ENCODE measurements at regions not wholly inside any gene's neighbourhood (a gene's known extent, or its start where the extent isn't known, plus 50 kb on each side); places are given as distances from the start of the nearest gene placed in this dataset.

DNA sequence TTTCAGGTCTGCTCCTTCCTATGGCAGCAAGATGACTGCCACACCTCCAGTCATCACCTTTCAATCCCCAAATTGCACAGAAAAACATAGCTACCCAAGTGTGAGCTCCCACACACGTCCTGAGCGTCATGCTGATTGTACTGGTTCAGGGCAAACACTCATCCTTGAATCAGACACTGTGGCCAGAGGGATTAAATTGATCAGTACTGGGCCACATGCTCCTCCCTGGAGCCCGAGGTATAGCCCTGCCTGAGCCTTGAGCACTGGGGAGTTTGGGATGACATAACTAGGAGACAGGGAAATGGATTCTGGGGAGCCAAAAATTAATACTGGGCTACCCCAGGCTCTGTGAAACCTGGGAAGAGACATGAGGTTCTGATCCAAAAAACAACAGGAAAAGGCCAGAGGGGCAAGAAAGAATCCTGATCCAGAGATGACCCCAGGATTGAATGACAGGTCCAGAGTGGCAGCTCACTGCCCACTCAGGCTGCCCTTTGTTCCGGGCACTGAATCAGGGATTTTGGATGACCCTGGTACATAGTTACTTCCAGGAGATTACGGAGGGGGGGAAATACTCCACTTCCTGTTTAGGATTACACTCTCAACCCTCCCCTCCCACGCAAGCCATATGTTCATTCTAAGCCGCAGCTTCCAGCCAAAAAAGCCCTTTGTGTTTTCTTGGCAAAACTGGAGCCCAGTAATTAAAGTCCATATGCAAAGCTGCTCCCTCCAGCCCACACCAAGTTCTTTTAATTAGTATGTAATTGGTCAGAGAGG, 141.6 kb upstream of the SPRY4 start:
- TF ChIP-seq, protein P1, sequence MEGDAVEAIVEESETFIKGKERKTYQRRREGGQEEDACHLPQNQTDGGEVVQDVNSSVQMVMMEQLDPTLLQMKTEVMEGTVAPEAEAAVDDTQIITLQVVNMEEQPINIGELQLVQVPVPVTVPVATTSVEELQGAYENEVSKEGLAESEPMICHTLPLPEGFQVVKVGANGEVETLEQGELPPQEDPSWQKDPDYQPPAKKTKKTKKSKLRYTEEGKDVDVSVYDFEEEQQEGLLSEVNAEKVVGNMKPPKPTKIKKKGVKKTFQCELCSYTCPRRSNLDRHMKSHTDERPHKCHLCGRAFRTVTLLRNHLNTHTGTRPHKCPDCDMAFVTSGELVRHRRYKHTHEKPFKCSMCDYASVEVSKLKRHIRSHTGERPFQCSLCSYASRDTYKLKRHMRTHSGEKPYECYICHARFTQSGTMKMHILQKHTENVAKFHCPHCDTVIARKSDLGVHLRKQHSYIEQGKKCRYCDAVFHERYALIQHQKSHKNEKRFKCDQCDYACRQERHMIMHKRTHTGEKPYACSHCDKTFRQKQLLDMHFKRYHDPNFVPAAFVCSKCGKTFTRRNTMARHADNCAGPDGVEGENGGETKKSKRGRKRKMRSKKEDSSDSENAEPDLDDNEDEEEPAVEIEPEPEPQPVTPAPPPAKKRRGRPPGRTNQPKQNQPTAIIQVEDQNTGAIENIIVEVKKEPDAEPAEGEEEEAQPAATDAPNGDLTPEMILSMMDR (IDR thresholded peaks at IDR 0.05) = no peak
- H3K27me3 ChIP-seq = no peaks in the 10 kb centered on the region
- no peak overlapping the region for H3K27ac ChIP-seq
- H3K9ac ChIP-seq (ENCODE audit: low read depth in 2 of 2, low read length in 2 of 2) = no peak overlapping the region
- no peak for DNase-seq
- no peaks in the 10 kb centered on the region for H3K9me3 ChIP-seq
- H3K36me3 ChIP-seq = no peaks in the 10 kb centered on the region
- no peak overlapping the region for H3K4me3 ChIP-seq
- intact Hi-C loops (cut with DNase I) = no loop called here
- H3K4me1 ChIP-seq = no peaks in the 10 kb centered on the region

DNA sequence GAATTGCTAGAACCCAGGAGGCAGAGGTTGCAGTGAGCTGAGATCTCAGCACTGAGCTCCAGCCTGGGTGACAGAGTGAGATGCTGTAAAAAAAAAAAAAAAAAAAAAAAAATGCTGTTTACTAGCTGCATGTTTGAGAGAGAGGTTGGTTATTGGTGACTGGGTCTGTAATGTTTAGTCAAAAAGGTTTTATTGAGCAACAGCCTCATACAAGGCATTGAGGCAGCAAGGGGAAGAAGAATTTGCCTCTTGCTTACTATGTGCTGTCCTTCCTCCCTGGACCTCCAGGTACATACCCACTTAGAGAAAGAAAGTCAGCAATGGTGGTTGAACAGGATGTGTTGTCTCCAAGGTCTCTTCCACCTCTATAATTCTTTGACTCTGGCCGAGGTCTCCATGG, 140.7 kb upstream of the SPRY4 start:
- H3K36me3 ChIP-seq = no peaks in the 10 kb centered on the region
- H3K27me3 ChIP-seq = no peaks in the 10 kb centered on the region
- H3K4me1 ChIP-seq = no peaks in the 10 kb centered on the region
- TF ChIP-seq, protein P1 (IDR thresholded peaks at IDR 0.05) = no peak
- no peak overlapping the region for H3K27ac ChIP-seq
- H3K9ac ChIP-seq (ENCODE audit: low read depth in 2 of 2, low read length in 2 of 2) = no peak overlapping the region
- no peak for DNase-seq
- no peaks in the 10 kb centered on the region for H3K9me3 ChIP-seq
- no peak overlapping the region for H3K4me3 ChIP-seq
- intact Hi-C loops (cut with DNase I) = no loop called here

DNA sequence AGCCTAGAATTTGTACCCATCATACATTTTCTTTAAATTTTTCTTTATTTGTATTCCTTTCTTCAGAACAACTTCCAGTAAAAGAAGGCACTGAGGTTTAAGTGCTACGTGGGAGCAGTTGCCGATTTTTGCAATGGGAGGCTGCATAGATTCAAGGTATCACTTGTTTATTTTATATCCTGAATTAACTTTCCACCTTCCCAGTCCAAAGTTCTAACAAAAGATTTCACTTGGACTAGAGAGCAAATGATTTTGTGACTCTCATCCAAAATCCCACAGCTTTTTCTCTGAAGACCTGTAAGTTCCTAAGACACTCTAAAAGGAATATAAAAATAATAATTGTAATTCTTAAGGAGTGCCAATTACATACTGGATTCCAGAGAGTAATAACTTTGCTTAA, 139.1 kb upstream of the SPRY4 start:
- H3K9me3 ChIP-seq = no peaks in the 10 kb centered on the region

DNA sequence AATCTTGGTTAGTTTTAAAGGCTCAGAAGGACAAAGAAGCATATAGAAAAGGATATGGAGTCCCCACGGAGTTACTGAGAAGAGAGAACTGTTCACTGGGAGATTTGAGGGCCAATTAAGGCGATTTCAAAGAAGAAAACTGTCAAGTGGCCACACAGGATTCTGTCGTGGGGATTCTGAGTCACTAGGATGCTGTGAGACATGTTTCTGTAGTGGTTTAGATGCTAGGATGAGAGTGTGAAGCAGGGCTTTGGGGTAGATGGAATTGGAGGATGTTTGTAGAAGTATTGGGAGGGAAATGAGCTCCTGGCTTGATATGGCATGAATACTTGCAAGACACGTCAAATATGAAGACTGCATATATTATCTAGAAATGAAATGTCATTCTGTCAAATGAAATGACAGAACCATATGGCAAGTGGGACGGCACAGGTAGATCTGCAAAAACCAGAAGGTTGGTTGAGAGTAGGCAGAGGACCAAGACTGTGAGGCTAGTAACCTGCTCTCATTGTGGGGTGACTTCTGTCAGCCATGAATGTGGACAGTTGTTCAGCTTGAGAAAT, 136.3 kb upstream of the SPRY4 start:
- DNase-seq = no peak
- H3K27ac ChIP-seq = no peak overlapping the region
- H3K9ac ChIP-seq (ENCODE audit: low read depth in 2 of 2, low read length in 2 of 2) = no peak overlapping the region
- H3K9me3 ChIP-seq = no peaks in the 10 kb centered on the region
- H3K36me3 ChIP-seq = no peaks in the 10 kb centered on the region
- TF ChIP-seq, protein P1 (IDR thresholded peaks at IDR 0.05) = no peak
- H3K4me3 ChIP-seq = no peak overlapping the region
- H3K27me3 ChIP-seq = no peaks in the 10 kb centered on the region
- intact Hi-C loops (cut with DNase I) = no loop called here
- no peaks in the 10 kb centered on the region for H3K4me1 ChIP-seq

More for the DNA sequence above, 139.1 kb upstream of the SPRY4 start:
- H3K27me3 ChIP-seq = no peaks in the 10 kb centered on the region
- DNase-seq = no peak
- no peaks in the 10 kb centered on the region for H3K36me3 ChIP-seq
- H3K4me3 ChIP-seq = no peak overlapping the region
- H3K27ac ChIP-seq = no peak overlapping the region
- intact Hi-C loops (cut with DNase I) = no loop called here
- TF ChIP-seq, protein P1 (IDR thresholded peaks at IDR 0.05) = no peak
- H3K4me1 ChIP-seq = no peaks in the 10 kb centered on the region
- H3K9ac ChIP-seq (ENCODE audit: low read depth in 2 of 2, low read length in 2 of 2) = no peak overlapping the region

DNA sequence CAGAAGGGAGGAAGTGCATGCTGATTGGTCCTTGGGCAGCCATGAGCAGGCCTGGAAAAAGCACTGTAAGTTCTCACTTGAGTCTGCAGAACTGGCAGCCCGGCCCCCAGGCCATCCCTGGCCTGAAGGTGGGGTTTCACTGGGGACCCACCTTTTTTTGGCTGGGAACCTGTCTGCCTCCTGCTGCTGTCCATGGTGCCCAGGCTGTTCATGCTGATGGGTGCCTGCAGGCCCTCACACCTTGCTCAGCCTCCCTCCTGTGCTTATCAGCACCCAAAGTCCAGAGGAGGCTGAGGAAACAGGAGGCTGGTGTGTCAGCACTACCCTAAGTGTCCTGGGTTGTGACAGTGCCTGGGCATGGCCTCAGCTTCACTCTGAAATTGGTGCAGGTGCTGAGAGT, 134.4 kb upstream of the SPRY4 start:
- H3K36me3 ChIP-seq = no peaks in the 10 kb centered on the region
- intact Hi-C loops (cut with DNase I) = no loop called here
- H3K4me1 ChIP-seq = no peaks in the 10 kb centered on the region
- no peak overlapping the region for H3K4me3 ChIP-seq
- no peak overlapping the region for H3K9ac ChIP-seq (ENCODE audit: low read depth in 2 of 2, low read length in 2 of 2)
- H3K9me3 ChIP-seq = no peaks in the 10 kb centered on the region
- no peak for DNase-seq
- no peak overlapping the region for H3K27ac ChIP-seq
- no peaks in the 10 kb centered on the region for H3K27me3 ChIP-seq
- TF ChIP-seq, protein P1 (IDR thresholded peaks at IDR 0.05) = no peak

Data from colonic mucosa (tissue), 4 donors.